ENCODE measurements at regions not wholly inside any gene's neighbourhood (a gene's known extent, or its start where the extent isn't known, plus 50 kb on each side); places are given as distances from the start of the nearest gene placed in this dataset.

GRCh38 chr7:25350041-25350440 lies 121.8 kb upstream of the NPVF start:
- H3K27me3 ChIP-seq: peaks cover 0 to 9% of the 10 kb centered on the region in 2 donors
- intact Hi-C loops (cut with DNase I; ENCODE audit: low total_unique reads): no loop called here
- H3K36me3 ChIP-seq: no peaks in the 10 kb centered on the region
- no peak overlapping the region for H3K27ac ChIP-seq
- no peak for DNase-seq
- H3K4me1 ChIP-seq: no peaks in the 10 kb centered on the region
- H3K4me3 ChIP-seq: no peak overlapping the region
- no peaks in the 10 kb centered on the region for H3K9me3 ChIP-seq
- TF ChIP-seq CTCF (IDR thresholded peaks at IDR 0.05): no peak

GRCh38 chr7:25351761-25352160 lies 123.5 kb upstream of the NPVF start:
- Histone ChIP-seq H3K36me3 (no peaks in the 10 kb centered on the region), H3K27ac (no peak overlapping the region), H3K9me3 (no peaks in the 10 kb centered on the region), H3K4me1 (no peaks in the 10 kb centered on the region), H3K27me3 (peaks cover 0 to 5% of the 10 kb centered on the region in 2 donors), H3K4me3 (no peak overlapping the region)
- DNase-seq: no peak
- no peak for TF ChIP-seq CTCF (IDR thresholded peaks at IDR 0.05)
- intact Hi-C loops (cut with DNase I; ENCODE audit: low total_unique reads): no loop called here

- DNase-seq: no peak
- Histone ChIP-seq H3K4me1 (no peaks in the 10 kb centered on the region), H3K9me3 (no peaks in the 10 kb centered on the region), H3K36me3 (no peaks in the 10 kb centered on the region), H3K27me3 (peaks cover 0 to 5% of the 10 kb centered on the region in 2 donors), H3K4me3 (no peak overlapping the region), H3K27ac (no peak overlapping the region)
- intact Hi-C loops (cut with DNase I; ENCODE audit: low total_unique reads): no loop called here
- TF ChIP-seq CTCF (IDR thresholded peaks at IDR 0.05): no peak
Measured at GRCh38 chr7:25353196-25353595, 124.9 kb upstream of the NPVF start.

- DNase-seq: no peak
- Histone ChIP-seq H3K27ac (no peak overlapping the region), H3K4me1 (no peaks in the 10 kb centered on the region), H3K4me3 (no peak overlapping the region), H3K27me3 (peaks cover 0 to 5% of the 10 kb centered on the region in 2 donors), H3K9me3 (no peaks in the 10 kb centered on the region), H3K36me3 (no peaks in the 10 kb centered on the region)
- intact Hi-C loops (cut with DNase I; ENCODE audit: low total_unique reads): no loop called here
- TF ChIP-seq CTCF (IDR thresholded peaks at IDR 0.05): no peak
Measured at GRCh38 chr7:25353732-25354131, 125.4 kb upstream of the NPVF start.

GRCh38 chr7:25356534-25357151 lies 128.4 kb upstream of the NPVF start:
- Histone ChIP-seq H3K4me3 (no peak overlapping the region), H3K27ac (no peak overlapping the region), H3K27me3 (no peaks in the 10 kb centered on the region), H3K36me3 (no peaks in the 10 kb centered on the region), H3K9me3 (no peaks in the 10 kb centered on the region), H3K4me1 (no peaks in the 10 kb centered on the region)
- intact Hi-C loops (cut with DNase I; ENCODE audit: low total_unique reads): no loop called here
- DNase-seq: no peak
- no peak for TF ChIP-seq CTCF (IDR thresholded peaks at IDR 0.05)

GRCh38 chr7:25358926-25359325 lies 130.6 kb upstream of the NPVF start:
- no peak overlapping the region for H3K4me3 ChIP-seq
- no peaks in the 10 kb centered on the region for H3K4me1 ChIP-seq
- H3K9me3 ChIP-seq: no peaks in the 10 kb centered on the region
- no peaks in the 10 kb centered on the region for H3K27me3 ChIP-seq
- intact Hi-C loops (cut with DNase I; ENCODE audit: low total_unique reads): no loop called here
- no peak overlapping the region for H3K27ac ChIP-seq
- DNase-seq: no peak
- H3K36me3 ChIP-seq: no peaks in the 10 kb centered on the region
- no peak for TF ChIP-seq CTCF (IDR thresholded peaks at IDR 0.05)
